Posterior cingulate gyrus (tissue), 11 donors: ENCODE measurements at regions not wholly inside any gene's neighbourhood (a gene's known extent, or its start where the extent isn't known, plus 50 kb on each side); places are given as distances from the start of the nearest gene placed in this dataset.

Experiments
- DNase-seq, 10 donors: peaks; one replicate each; pipeline versions ENCODE4 v3.0.0 to v3.0.0-alpha.2; 2020 to 2021; ENCODE audit warnings: mixed read lengths in 3 of 10
- intact Hi-C: fragments of 100-400 bp; cut with DNase I; formaldehyde crosslinking; loops from one replicate; pipeline ENCODE4 v1.15.1; 2023

GRCh38 chr7:130877236-130877990 lies 143.4 kb upstream of the KLF14 start:
- intact Hi-C loops = no loop called here
- DNase-seq = no peak

- DNase-seq = no peak
Measured at GRCh38 chr7:130877991-130878305, 143.9 kb upstream of the KLF14 start.

DNA sequence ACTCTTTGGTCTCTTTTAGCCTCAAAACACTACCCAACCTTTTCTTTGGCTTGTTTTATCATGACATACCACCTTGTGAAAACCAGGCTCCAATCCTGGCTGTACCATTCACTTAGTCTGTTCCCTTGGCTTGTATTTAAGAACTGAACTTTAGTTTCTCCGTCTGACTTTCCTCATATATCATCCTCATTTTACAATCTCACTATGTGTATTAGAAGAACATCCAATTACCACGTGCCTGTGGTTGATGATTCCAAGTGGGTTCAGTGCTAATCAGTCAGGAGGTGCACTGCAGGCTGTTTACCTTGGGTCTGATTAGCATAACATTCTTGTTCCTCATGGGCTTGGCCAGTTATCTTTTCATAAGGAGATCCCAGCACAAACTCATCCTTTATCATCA lies 144.8 kb upstream of the KLF14 start:
- intact Hi-C loops = no loop called here
- no peak for DNase-seq

More at GRCh38 chr7:130877991-130878305, 143.9 kb upstream of the KLF14 start:
- intact Hi-C loops = no loop called here

DNA sequence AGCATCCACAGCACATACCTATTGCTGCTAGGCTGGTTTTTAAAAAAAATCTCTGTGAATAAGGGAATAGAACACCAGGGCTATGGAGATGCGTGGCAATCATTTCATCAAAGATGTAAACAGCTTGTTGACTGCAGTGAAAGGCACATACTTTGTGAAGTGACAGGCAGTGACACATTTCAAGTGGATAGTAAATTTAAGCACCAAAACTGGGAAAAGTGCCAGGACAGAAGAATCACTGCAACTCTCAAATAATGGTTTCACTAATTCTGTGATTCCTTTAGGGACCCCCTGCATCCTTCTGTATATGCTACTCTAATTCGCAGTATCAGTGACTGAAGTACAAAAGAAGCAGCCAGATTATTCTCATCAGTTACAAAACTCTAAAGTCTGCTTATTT lies 145.2 kb upstream of the KLF14 start:
- intact Hi-C loops = no loop called here
- DNase-seq = no peak

- no peak for DNase-seq
Measured at GRCh38 chr7:130880668-130881067, 146.7 kb upstream of the KLF14 start.

GRCh38 chr7:130881091-130881798 lies 147.2 kb upstream of the KLF14 start:
- no peak for DNase-seq
- intact Hi-C loops = no loop called here

More at GRCh38 chr7:130880668-130881067, 146.7 kb upstream of the KLF14 start:
- intact Hi-C loops = no loop called here

- DNase-seq = no peak
Measured at GRCh38 chr7:130881799-130882141, 147.8 kb upstream of the KLF14 start.

GRCh38 chr7:130882396-130882795 lies 148.4 kb upstream of the KLF14 start:
- intact Hi-C loops = no loop called here
- DNase-seq = peak in 1 of 10 donors; percentile 56

More at GRCh38 chr7:130881799-130882141, 147.8 kb upstream of the KLF14 start:
- intact Hi-C loops = no loop called here

- intact Hi-C loops = no loop called here
Measured at GRCh38 chr7:130883928-130884327, 149.9 kb upstream of the KLF14 start.

GRCh38 chr7:130884437-130885417 lies 150.7 kb upstream of the KLF14 start:
- DNase-seq = peak in 1 of 10 donors; percentile 67
- intact Hi-C loops = no loop called here

More at GRCh38 chr7:130883928-130884327, 149.9 kb upstream of the KLF14 start:
- no peak for DNase-seq

DNA sequence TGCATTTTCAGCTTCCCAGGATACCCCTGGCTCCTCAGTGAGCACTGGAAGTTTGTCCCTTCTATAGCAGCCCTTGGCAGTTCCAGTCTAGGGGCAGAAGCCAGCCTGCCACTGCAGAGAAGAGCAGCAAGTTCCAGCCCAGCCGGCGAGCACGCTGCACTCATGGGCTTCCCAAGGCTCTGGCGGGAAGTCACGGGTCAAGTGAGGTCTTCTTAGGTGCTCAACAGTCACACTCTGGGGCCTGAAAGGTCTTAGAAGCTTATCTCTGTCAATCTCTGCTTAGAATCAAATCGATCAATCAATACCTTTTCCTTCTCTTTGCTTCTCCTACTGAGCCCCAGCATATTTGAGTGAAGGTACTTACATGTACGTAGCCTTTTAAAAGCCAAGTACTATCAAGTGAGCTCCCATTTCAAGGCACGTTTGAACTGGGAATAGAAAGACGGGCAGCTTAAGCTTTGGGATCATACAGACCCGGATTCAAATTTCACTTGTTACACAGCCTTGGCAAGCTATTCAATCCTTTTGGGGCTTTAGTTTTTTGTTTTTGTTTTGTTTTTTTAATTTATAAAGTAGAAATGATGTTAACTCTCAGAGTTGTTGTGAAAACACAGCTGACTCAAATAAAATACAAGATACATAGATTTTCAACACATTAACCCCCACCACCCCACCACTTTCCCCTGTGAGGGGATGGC lies 152.6 kb upstream of the KLF14 start:
- DNase-seq = peak in 1 of 10 donors; percentile 89
- intact Hi-C loops = no loop called here

- intact Hi-C loops = no loop called here
- DNase-seq = no peak
Measured at GRCh38 chr7:130887182-130887956, 153.4 kb upstream of the KLF14 start.

DNA sequence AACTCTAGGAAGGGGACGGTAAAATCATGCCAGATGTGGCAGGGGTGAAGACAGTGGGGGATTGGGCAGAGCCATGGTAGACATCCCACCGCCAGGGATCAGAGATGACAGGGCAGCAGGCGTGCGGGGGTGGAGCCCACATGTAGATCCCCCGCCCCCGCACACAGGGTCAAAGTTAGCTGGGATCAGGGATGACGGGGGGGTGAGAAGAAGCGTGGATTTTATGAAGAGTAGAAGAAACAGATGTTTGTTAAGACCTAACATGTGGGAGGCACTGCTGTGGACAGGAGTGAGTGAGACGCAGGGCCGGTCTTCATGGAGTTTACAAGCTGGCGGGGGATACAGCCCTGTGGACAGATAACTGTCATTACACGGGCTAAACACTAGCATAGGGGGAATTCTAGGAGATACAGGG lies 154.0 kb upstream of the KLF14 start:
- no peak for DNase-seq
- intact Hi-C loops = no loop called here

- no peak for DNase-seq
- intact Hi-C loops = no loop called here
Measured at GRCh38 chr7:130888468-130888867, 154.5 kb upstream of the KLF14 start.

- intact Hi-C loops = loop anchor here (10.0 kb wide), 1 partner anchor 214 kb away; no protein-coding TSS in a partner anchor
- DNase-seq = peak in 1 of 10 donors; percentile 54
Measured at GRCh38 chr7:130890176-130891020, 156.4 kb upstream of the KLF14 start.

GRCh38 chr7:130891254-130892094 lies 157.5 kb upstream of the KLF14 start:
- intact Hi-C loops = loop anchor here (10.0 kb wide), 1 partner anchor 213 kb away; no protein-coding TSS in a partner anchor
- DNase-seq = peak in 1 of 10 donors; percentile 76

GRCh38 chr7:130893441-130893894 lies 159.5 kb upstream of the KLF14 start:
- peak in 1 of 10 donors; percentile 37 for DNase-seq
- intact Hi-C loops = loop anchor here (10.0 kb wide), 1 partner anchor 211 kb away; no protein-coding TSS in a partner anchor
